MV-4-11 (cell line): ENCODE measurements at regions not wholly inside any gene's neighbourhood (a gene's known extent, or its start where the extent isn't known, plus 50 kb on each side); places are given as distances from the start of the nearest gene placed in this dataset.

Experiments used
- DNase-seq: peaks from one replicate; lab custom pipeline; 2025; lab: John Stamatoyannopoulos, UW

- DNase-seq: no peak
Measured at GRCh38 chr10:28391283-28391682, 88.4 kb upstream of the MPP7 start.

- peak; percentile 38 for DNase-seq
Measured at GRCh38 chr10:28393956-28394568, 91.2 kb upstream of the MPP7 start.

- DNase-seq: no peak
Measured at GRCh38 chr10:28396331-28396730, 93.5 kb upstream of the MPP7 start.

GRCh38 chr10:28397229-28397628, 94.4 kb upstream of the MPP7 start:
- no peak for DNase-seq

GRCh38 chr10:28400176-28400575, 97.3 kb upstream of the MPP7 start:
- DNase-seq: peak; percentile 43

- peak; percentile 82 for DNase-seq
Measured at GRCh38 chr10:28400681-28401080, 97.8 kb upstream of the MPP7 start.

GRCh38 chr10:28402611-28403073, 99.8 kb upstream of the MPP7 start:
- DNase-seq: peak; percentile 50

GRCh38 chr10:28403090-28403489, 100.2 kb upstream of the MPP7 start:
- no peak for DNase-seq

GRCh38 chr10:28408237-28408777, 105.4 kb upstream of the MPP7 start:
- DNase-seq: no peak

GRCh38 chr10:28410420-28411135, 107.7 kb upstream of the MPP7 start:
- no peak for DNase-seq

GRCh38 chr10:28411136-28411460, 108.2 kb upstream of the MPP7 start:
- no peak for DNase-seq

- DNase-seq: no peak
Measured at GRCh38 chr10:28411648-28412047, 108.8 kb upstream of the MPP7 start.

- DNase-seq: no peak
Measured at GRCh38 chr10:28418069-28418468, 114.8 kb upstream of the WAC start.

GRCh38 chr10:28425422-28425821, 107.5 kb upstream of the WAC start:
- DNase-seq: no peak

- no peak for DNase-seq
Measured at GRCh38 chr10:28426392-28427159, 106.3 kb upstream of the WAC start.

GRCh38 chr10:28427376-28427775, 105.5 kb upstream of the WAC start:
- no peak for DNase-seq

- DNase-seq: no peak
Measured at GRCh38 chr10:28429045-28429444, 103.9 kb upstream of the WAC start.

- DNase-seq: no peak
Measured at GRCh38 chr10:28429573-28430216, 103.2 kb upstream of the WAC start.

GRCh38 chr10:28431139-28431538, 101.8 kb upstream of the WAC start:
- no peak for DNase-seq

- peak; percentile 82 for DNase-seq
Measured at GRCh38 chr10:28432210-28432676, 100.7 kb upstream of the WAC start.

- no peak for DNase-seq
Measured at GRCh38 chr10:28434063-28434462, 98.9 kb upstream of the WAC start.

- no peak for DNase-seq
Measured at GRCh38 chr10:28442403-28442802, 90.5 kb upstream of the WAC start.
